Astrocyte (in vitro differentiated cells and primary cell): ENCODE measurements at regions not wholly inside any gene's neighbourhood (a gene's known extent, or its start where the extent isn't known, plus 50 kb on each side); places are given as distances from the start of the nearest gene placed in this dataset.

ENCODE experiments used
- DNase-seq: peaks from one replicate; pipeline ENCODE4 v3.0.0-alpha.2; 2010; ENCODE audit warnings: low read depth
- FAIRE-seq: peaks from 2 replicates; lab custom pipeline; 2011; peaks lifted over from hg19 to GRCh38; lab: Jason Lieb, UNC
- H2AFZ ChIP-seq: 2 replicates; pipeline ENCODE4 v1.6.0; 2012; ENCODE audit warnings: low read depth, low read length, inconsistent platforms
- H3K27ac ChIP-seq: 2 replicates; pipeline ENCODE4 v1.5.1; 2011; ENCODE audit warnings: low read depth, low read length, inconsistent platforms
- H3K27me3 ChIP-seq: 2 replicates; pipeline ENCODE4 v1.6.0; 2011; ENCODE audit warnings: low read length, inconsistent platforms; ENCODE audit not compliant: insufficient read depth
- H3K36me3 ChIP-seq: 2 replicates; pipeline ENCODE4 v1.5.1; 2011; ENCODE audit warnings: low read length, inconsistent platforms; ENCODE audit not compliant: insufficient read depth
- H3K4me1 ChIP-seq: 2 replicates; pipeline ENCODE4 v1.5.1; 2011; ENCODE audit warnings: low read length, inconsistent platforms; ENCODE audit not compliant: insufficient read depth
- H3K4me2 ChIP-seq: 2 replicates; pipeline ENCODE4 v1.6.0; 2012; ENCODE audit warnings: low read length, inconsistent platforms
- H3K4me3 ChIP-seq: 2 replicates; pipeline ENCODE4 v1.5.1; 2011; ENCODE audit warnings: low read depth, mild to moderate bottlenecking, low read length, inconsistent platforms; ENCODE audit not compliant: insufficient read depth
- H3K79me2 ChIP-seq: 2 replicates; pipeline ENCODE4 v1.6.0; 2012; ENCODE audit warnings: mild to moderate bottlenecking, low read length, inconsistent platforms; ENCODE audit not compliant: insufficient read depth
- H3K9ac ChIP-seq: 2 replicates; pipeline ENCODE4 v1.6.0; 2012; ENCODE audit warnings: mild to moderate bottlenecking, low read length, inconsistent platforms
- H3K9me3 ChIP-seq: 2 replicates; pipeline ENCODE4 v1.5.1; 2012; ENCODE audit warnings: low read depth, mild to moderate bottlenecking, low read length, inconsistent platforms; ENCODE audit not compliant: insufficient read depth
- H4K20me1 ChIP-seq: 2 replicates; pipeline ENCODE4 v1.6.0; 2012; ENCODE audit warnings: low read length, inconsistent platforms; ENCODE audit not compliant: insufficient read depth
- H3K27ac Mint-ChIP-seq: one replicate; pipeline ENCODE4 v1.8.0; 2021; ENCODE audit warnings: mild to moderate bottlenecking, mixed read lengths; ENCODE audit not compliant: unreplicated experiment
- H3K27me3 Mint-ChIP-seq: one replicate; pipeline ENCODE4 v1.8.0; 2021; ENCODE audit warnings: low read depth, mixed read lengths; ENCODE audit not compliant: unreplicated experiment
- H3K36me3 Mint-ChIP-seq: one replicate; pipeline ENCODE4 v1.8.0; 2021; ENCODE audit warnings: low read depth, mixed read lengths; ENCODE audit not compliant: unreplicated experiment
- H3K4me1 Mint-ChIP-seq: one replicate; pipeline ENCODE4 v1.8.0; 2021; ENCODE audit warnings: low read depth, mixed read lengths; ENCODE audit not compliant: unreplicated experiment
- H3K4me3 Mint-ChIP-seq: one replicate; pipeline ENCODE4 v1.8.0; 2021; ENCODE audit warnings: mild to moderate bottlenecking, moderate library complexity, mixed read lengths; ENCODE audit not compliant: unreplicated experiment
- H3K9me3 Mint-ChIP-seq: one replicate; pipeline ENCODE4 v1.8.0; 2021; ENCODE audit warnings: mild to moderate bottlenecking, mixed read lengths; ENCODE audit not compliant: unreplicated experiment
- EZH2 ChIP-seq: IDR thresholded peaks from 2 replicates; pipeline ENCODE4 v1.6.1; 2012; ENCODE audit warnings: mild to moderate bottlenecking, low read length, inconsistent platforms; ENCODE audit not compliant: insufficient read depth
- TF ChIP-seq, protein P1 (sequence below): IDR thresholded peaks from 2 replicates; pipeline ENCODE4 v1.5.1; 2011; ENCODE audit warnings: low read depth, mild to moderate bottlenecking, inconsistent platforms, low read length, moderate library complexity; ENCODE audit not compliant: insufficient read depth

DNA sequence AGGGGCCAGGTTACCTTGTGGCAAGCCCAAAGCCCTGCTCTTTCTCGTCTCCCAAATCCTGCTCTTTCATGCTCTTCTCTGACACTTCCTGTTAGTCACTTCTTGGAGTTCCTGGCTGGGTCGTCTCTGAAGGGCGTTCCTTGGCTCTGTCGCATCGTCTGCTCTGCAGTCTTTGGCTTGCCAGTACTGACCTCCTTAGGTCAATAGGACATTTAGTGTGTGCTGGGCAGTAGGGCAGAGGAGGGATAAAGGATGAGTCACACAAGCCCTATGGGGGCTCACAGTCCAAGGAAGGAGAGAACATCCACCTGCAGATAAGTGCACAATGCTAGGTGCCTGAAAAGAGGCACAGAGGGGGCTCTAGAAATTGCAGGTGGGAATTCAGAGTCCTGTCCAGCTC lies 87.5 kb downstream of the FAM43A start:
- Histone ChIP-seq H3K36me3 (no peaks in the 10 kb centered on the region), H3K9ac (no peak overlapping the region), H3K4me1 (peaks cover 9% of the 10 kb centered on the region), H3K27me3 (peaks cover 22% of the 10 kb centered on the region), H2AFZ (peak overlapping the region; percentile 47), H3K4me3 (no peak overlapping the region), H3K27ac (no peak overlapping the region), H4K20me1 (no peaks in the 10 kb centered on the region), H3K79me2 (no peaks in the 10 kb centered on the region), H3K4me2 (peak overlapping the region; percentile 62), H3K9me3 (no peaks in the 10 kb centered on the region)
- Mint-ChIP-seq H3K4me1 (peaks cover 8% of the 10 kb centered on the region), H3K36me3 (peaks cover 3% of the 10 kb centered on the region), H3K27me3 (peaks cover 55% of the 10 kb centered on the region), H3K4me3 (no peak overlapping the region), H3K27ac (no peak overlapping the region), H3K9me3 (peaks cover 2% of the 10 kb centered on the region)
- DNase-seq (no peak), FAIRE-seq (no peak)
- TF ChIP-seq, protein P1, sequence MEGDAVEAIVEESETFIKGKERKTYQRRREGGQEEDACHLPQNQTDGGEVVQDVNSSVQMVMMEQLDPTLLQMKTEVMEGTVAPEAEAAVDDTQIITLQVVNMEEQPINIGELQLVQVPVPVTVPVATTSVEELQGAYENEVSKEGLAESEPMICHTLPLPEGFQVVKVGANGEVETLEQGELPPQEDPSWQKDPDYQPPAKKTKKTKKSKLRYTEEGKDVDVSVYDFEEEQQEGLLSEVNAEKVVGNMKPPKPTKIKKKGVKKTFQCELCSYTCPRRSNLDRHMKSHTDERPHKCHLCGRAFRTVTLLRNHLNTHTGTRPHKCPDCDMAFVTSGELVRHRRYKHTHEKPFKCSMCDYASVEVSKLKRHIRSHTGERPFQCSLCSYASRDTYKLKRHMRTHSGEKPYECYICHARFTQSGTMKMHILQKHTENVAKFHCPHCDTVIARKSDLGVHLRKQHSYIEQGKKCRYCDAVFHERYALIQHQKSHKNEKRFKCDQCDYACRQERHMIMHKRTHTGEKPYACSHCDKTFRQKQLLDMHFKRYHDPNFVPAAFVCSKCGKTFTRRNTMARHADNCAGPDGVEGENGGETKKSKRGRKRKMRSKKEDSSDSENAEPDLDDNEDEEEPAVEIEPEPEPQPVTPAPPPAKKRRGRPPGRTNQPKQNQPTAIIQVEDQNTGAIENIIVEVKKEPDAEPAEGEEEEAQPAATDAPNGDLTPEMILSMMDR, result no peak
- no peak for TF ChIP-seq EZH2

DNA sequence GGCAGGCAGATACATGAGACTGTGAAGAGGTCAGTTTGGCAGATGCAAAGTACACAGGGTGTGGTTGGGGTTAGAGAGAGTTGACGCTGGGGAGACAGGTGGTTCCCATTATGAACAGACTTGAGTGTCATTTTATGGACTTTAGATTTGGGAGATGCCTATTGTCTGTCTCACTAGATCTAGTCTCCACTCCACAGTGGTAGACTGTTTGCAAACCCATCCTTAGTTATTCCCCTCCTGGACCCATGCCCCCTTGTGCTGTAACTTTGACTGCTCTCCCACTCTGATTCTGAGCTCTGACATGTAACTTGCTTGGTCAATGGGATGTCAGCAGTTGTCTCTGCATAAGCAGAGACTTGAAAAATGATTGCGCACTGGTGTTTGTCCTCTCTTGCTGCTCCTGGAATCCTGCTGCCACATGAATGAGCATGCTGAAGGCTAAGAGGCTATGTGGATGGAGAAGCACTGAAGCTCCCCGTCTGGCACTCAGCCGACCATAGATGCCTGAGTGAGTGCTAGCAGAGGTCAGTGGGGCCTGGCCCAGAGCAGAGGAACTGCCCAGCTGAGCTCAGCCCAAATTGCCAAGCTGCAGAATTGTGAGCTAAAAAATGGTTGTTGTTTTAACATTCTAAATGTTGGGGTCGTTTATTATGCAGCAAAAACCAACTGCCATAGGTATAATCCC lies 88.2 kb downstream of the FAM43A start:
- peaks cover 3% of the 10 kb centered on the region for H3K9me3 Mint-ChIP-seq
- H3K27ac Mint-ChIP-seq, result no peak overlapping the region
- Histone ChIP-seq H3K4me2 (no peak overlapping the region), H2AFZ (no peak overlapping the region), H3K9me3 (no peaks in the 10 kb centered on the region), H4K20me1 (no peaks in the 10 kb centered on the region), H3K27ac (no peak overlapping the region), H3K4me1 (peaks cover 9% of the 10 kb centered on the region), H3K79me2 (no peaks in the 10 kb centered on the region), H3K9ac (no peak overlapping the region), H3K4me3 (no peak overlapping the region), H3K36me3 (no peaks in the 10 kb centered on the region), H3K27me3 (peaks cover 25% of the 10 kb centered on the region)
- H3K4me1 Mint-ChIP-seq, result peaks cover 7% of the 10 kb centered on the region
- H3K36me3 Mint-ChIP-seq, result peaks cover 3% of the 10 kb centered on the region
- TF ChIP-seq EZH2, result no peak
- TF ChIP-seq, protein P1, result no peak
- no peak for DNase-seq
- no peak for FAIRE-seq
- H3K4me3 Mint-ChIP-seq, result no peak overlapping the region
- H3K27me3 Mint-ChIP-seq, result peaks cover 54% of the 10 kb centered on the region

DNA sequence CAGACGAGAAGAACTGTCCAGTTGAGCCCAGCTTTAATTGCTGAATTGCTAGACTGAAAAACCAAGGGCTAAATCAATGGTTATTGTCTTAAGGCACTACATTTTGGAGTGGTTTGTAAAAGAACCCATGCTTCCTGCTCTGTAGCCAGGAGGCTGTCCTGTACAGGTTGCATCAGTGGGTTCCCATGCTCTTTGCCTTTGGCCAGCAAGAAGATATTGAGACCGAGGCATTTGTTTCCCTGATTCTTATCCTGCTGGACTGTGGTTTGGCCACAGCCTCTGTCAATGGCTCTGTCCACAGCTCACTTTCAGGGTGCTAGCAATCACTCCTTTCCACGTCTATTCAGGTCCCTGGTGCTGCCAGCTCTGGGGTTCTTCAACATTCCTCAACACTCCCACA lies 89.6 kb downstream of the FAM43A start:
- Histone ChIP-seq H3K9me3 (no peaks in the 10 kb centered on the region), H3K36me3 (no peaks in the 10 kb centered on the region), H3K27ac (no peak overlapping the region), H3K4me2 (no peak overlapping the region), H3K9ac (no peak overlapping the region), H3K4me1 (peaks cover 16% of the 10 kb centered on the region), H3K79me2 (no peaks in the 10 kb centered on the region), H2AFZ (no peak overlapping the region), H4K20me1 (no peaks in the 10 kb centered on the region), H3K27me3 (peaks cover 25% of the 10 kb centered on the region), H3K4me3 (no peak overlapping the region)
- H3K4me1 Mint-ChIP-seq, result peaks cover 12% of the 10 kb centered on the region
- no peak for DNase-seq
- no peak overlapping the region for H3K4me3 Mint-ChIP-seq
- no peak overlapping the region for H3K27ac Mint-ChIP-seq
- no peak for FAIRE-seq
- TF ChIP-seq, protein P1, result no peak
- TF ChIP-seq EZH2, result no peak
- peaks cover 54% of the 10 kb centered on the region for H3K27me3 Mint-ChIP-seq
- H3K36me3 Mint-ChIP-seq, result peaks cover 8% of the 10 kb centered on the region
- H3K9me3 Mint-ChIP-seq, result peaks cover 15% of the 10 kb centered on the region
